Stromal cell of bone marrow (primary cell): ENCODE measurements at regions not wholly inside any gene's neighbourhood (a gene's known extent, or its start where the extent isn't known, plus 50 kb on each side); places are given as distances from the start of the nearest gene placed in this dataset.
"Not testable (repeated sequence)": the region's sequence is repeated elsewhere in the genome, so short reads cannot be mapped to it uniquely, and the experiment has no call there.

Experiments used
- DNase-seq: peaks from one replicate; pipeline ENCODE4 v3.0.0-alpha.2; 2012; ENCODE audit warnings: low read depth

- DNase-seq: no peak
These were observed 470.9 kb upstream of the CCDC196 start for GRCh38 chr14:66015071-66015780.

DNA sequence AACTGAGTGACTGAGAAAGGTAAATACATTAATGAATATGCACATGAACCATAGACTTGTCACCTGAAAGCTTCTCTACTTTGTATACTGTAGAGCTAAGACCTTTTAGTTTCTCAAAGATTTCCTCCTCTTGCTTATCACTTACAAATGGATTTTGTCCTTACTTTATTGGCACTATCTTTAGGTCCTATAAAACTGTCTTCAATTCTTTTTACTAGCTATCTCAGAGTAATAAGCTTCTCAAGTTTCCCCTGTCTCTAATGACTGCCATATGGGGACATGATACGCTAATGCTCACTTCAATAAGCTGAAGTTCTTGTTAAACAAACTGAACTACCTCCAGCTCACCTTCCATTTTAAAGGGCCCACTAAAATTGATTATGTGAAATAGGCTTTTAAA lies 468.2 kb upstream of the CCDC196 start:
- DNase-seq: no peak

DNA sequence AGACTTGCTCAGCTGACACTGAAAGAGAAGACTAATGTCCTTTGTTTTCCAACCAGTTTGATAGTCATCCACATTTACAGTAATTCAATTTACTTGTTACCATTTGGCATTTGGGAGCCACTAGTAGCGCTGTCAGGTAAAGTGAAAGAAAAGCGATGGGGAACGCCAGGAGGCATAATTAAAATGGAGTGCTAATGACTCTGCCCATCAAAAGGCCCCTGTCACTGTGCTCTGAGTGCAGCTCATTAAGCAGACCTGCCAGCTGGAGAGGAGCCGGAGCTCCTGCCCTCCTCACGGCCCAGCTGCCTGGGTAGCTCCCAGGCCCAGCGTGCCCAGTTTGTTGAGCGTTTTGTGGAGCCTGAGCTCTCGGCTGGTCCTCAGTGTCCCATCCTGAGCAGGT lies 463.6 kb upstream of the CCDC196 start:
- DNase-seq: no peak

GRCh38 chr14:66025779-66026178 lies 460.4 kb upstream of the CCDC196 start:
- no peak for DNase-seq

DNA sequence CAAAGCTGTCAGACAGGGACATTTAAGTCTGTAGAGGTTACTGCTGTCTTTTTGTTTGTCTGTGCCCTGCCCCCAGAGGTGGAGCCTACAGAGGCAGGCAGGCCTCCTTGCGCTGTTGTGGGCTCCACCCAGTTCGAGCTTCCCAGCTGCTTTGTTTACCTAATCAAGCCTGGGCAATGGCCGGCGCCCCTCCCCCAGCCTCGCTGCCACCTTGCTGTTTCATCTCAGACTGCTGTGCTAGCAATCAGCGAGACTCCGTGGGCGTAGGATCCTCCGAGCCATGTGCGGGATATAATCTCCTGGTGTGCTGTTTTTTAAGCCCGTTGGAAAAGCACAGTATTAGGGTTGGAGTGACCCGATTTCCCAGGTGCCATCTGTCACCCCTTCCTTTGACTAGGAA lies 454.2 kb upstream of the CCDC196 start:
- DNase-seq: not testable (repeated sequence)

DNA sequence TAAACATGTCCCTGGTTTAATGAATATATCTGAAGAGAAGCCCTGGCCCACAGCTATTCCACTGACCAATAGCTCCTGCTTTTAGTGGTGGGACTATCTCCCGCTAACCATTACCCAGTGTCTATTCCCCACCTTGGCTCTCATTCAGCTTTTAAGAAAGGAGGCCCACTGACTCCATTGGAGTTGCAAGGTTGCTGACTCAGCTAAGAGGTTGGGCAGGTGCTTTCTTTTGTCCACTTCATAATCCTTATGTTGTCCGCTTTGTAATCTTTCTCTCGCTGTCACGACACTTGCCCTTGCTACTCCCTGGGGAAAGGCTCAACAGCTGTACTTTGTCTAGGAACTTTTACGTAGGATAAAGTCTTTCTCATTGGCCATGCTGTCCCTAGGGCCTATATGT lies 453.4 kb upstream of the CCDC196 start:
- DNase-seq: no peak

- no peak for DNase-seq
These were observed 449.6 kb upstream of the CCDC196 start for GRCh38 chr14:66036547-66036946.

GRCh38 chr14:66037361-66037760 lies 448.8 kb upstream of the CCDC196 start:
- no peak for DNase-seq

- no peak for DNase-seq
These were observed 448.0 kb upstream of the CCDC196 start for GRCh38 chr14:66038212-66038611.

DNA sequence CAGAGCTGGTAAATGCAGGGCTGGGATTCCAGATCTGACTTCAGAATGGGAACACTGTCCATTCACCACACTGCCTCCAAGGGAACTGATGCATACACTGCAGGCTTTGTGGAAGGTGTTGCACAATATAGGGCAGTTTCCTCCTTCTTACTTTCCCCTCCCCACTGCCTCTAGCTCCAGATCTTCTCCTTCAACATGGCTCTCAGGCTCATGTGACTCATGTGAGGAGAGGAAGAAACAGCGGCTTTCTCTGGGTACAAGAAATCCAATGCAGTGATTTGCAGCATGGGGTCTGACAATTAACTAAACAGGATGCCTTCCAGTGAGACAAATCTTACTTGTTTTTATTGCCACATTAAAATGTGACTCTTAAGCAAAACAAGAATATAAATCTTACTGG lies 447.6 kb upstream of the CCDC196 start:
- DNase-seq: peak; percentile 36

DNA sequence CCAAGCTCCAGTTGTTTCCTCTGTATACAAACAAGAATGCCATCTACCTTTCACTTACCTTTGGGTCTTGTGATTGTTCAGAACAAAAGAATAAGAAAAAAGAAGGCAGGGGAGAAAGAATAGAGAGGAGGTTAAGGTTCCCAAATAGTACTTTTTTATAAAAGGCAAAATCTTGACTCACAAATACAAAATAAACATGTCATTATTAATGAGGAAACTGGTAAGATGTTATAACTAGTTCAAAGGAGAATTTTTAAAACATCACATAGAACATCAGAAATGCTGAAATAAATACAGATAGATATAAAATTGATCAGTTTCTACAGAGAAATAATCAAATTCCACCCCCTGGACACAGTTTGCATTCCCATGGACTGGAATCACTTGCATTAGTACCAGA lies 446.7 kb upstream of the CCDC196 start:
- DNase-seq: no peak

- no peak for DNase-seq
These were observed 444.6 kb upstream of the CCDC196 start for GRCh38 chr14:66041582-66041981.

DNA sequence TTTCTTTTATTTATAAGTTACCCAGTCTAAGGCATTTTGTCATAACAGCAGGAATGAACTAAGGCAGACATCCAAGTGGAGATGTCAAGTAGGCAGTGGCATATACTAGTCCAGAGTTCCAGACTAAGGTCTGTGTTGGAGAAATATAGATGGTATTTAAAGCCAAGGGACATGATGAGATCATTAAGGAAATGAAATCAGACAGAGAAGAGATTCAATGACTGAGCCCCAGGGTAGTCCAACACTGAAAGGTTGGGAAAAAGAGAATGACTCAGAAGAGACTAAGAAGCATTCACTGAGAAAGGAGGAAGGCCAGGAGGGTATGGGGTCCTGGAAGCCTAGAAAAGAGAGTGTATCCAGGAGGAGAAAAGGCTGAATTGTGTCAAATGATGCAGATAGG lies 442.2 kb upstream of the CCDC196 start:
- peak; percentile 25 for DNase-seq

DNA sequence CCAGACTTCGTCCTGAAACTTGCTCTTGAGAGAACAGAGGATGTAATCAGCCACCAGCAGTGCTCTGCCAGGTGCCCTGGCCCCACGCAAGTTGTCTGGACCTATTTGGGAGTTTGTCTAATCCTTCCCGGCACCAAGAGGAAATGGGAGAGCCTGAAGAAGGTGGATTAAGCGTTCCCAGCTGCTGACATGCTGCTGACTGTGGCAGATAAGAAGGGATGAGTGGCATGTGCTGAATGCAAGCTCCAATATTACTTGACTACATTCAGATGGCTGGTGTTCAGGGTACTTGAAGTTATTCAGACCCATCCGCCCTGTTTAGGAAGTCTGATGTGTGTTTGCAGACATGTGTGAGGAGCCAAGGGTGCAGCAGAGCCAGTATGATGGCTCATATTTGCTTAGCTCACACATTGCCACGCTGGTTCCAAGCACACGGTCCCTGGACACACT lies 440.6 kb upstream of the CCDC196 start:
- peak; percentile 9 for DNase-seq

- DNase-seq: no peak
These were observed 440.1 kb upstream of the CCDC196 start for GRCh38 chr14:66046035-66046434.

DNA sequence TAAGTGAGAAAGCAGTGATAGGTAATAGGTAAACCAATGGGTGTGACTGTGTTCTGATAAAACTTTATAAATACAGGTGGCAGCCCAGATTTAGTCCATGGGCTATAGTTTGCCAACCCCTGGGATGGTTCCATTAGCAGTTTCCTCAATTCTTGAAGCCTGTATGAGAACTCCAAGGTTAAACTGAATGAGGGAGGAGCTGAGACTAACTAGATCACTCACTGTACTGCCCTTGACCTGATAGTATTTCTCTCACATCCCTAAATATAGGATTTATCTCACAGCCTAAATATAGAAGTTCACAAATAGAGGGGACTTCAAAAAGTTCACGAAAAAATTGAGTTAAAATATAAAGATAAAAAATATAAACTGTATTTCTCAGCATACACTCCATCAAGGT lies 439.6 kb upstream of the CCDC196 start:
- DNase-seq: no peak

DNA sequence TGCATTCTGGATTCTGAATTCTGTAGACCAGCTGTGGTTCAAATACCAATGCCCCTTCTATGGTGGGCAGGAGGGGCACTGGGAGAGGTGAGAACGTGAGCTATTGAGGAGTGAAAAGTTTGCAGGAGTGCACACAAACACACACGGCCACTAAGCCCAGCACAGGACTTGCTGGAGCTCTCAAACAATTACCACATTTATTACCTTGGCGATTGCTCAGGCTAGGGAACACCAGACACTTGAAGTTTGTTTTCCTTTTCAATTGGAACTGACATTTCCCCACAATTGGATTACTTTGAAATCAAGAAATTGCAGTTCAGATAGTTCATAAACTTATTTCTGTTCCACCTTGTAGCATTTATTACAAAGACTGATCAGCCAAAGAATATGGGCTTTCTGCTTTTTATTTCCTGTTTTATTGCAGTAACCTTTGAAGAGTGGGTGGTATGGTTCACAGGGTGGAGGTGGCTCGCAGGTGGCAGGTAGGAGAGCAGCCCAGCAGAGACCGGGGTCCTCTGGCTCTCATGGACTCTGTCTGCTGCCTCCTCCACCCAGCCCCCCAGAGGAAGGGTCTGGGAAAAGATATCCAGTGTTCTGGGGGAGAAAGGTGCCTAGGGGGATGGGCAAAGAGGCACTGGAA lies 429.8 kb upstream of the CCDC196 start:
- DNase-seq: no peak

GRCh38 chr14:66056926-66057552 lies 429.1 kb upstream of the CCDC196 start:
- DNase-seq: no peak

- no peak for DNase-seq
These were observed 421.0 kb upstream of the CCDC196 start for GRCh38 chr14:66065188-66065587.

DNA sequence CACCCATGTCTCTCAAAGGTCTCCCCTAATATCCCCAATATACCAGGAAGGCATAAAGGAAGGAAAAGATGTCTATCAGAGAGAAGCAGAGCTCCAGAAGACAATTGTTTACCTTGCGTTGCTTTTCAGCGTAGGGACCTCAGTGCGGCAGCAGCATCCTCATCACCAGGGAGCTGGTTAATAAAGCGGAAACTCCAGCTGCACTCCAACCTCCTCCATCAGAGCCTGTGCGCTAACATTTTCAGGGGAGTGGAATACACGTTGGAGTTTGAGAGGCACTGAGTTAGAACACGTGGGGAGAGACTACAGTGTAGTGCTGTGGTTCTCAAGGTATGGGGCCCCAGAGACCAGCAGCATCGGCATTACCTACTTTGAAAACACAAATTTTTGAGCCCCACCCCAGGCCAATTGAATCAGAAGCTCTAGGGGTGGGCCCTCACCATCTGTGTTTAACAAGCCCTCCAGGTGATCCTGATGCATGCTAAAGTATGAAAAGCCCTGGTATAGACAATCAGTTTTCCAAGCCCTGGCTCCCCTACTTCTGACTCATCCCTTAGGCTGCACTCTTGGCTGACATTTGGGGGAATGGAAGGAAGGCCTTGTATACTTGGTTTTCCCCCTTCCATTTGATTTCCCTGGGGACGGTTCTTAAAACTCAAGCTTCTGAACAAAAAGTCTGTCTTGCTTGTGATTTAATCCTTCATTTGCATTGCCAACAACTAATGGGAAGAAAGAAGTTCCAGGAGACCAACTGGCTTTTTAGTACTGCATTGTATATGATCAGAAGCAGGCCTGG lies 419.0 kb upstream of the CCDC196 start:
- peak; percentile 54 for DNase-seq

DNA sequence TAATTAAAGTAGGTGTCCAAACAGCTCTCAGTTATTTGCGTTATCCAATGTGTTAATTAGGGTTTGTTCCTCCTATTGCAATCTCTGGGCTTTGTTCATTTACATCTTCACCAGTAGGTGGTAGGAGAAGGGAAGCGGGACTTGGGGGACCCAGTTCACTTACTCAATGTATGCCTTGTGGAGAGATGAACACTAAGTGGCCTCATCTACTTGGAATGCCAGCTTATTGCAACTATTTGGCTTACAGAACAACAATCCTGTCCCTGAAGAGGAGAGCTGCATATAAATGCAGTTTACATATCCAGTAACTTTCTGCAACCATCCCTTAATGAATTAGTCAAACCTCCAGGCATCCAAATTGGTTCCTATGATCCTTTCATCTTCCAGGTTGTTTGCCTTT lies 417.1 kb upstream of the CCDC196 start:
- no peak for DNase-seq

GRCh38 chr14:66069830-66070541 lies 416.2 kb upstream of the CCDC196 start:
- no peak for DNase-seq
